Transverse colon (tissue), 3 donors: ENCODE measurements at regions not wholly inside any gene's neighbourhood (a gene's known extent, or its start where the extent isn't known, plus 50 kb on each side); places are given as distances from the start of the nearest gene placed in this dataset.

Experiments
- POLR2A ChIP-seq: fragments of 450-650 bp; IDR thresholded peaks from one replicate; pipeline ENCODE4 v1.6.1; 2016; ENCODE audit warnings: antibody characterized with exemption, mild to moderate bottlenecking, moderate library complexity
- TF ChIP-seq, protein P1 (sequence below), 5 experiments: fragments of 200-600 bp in 3 of 5; fragments of 450-650 bp in 2 of 5; sonication (generic) in 3 of 5; IDR thresholded peaks; 1 replicate in 2 of 5; 2 replicates in 3 of 5; pipeline ENCODE4 v1.5.1; 2016 to 2017; ENCODE audit warnings: antibody characterized with exemption in 5 of 5, inconsistent platforms in 3 of 5, mild to moderate bottlenecking in 2 of 5, moderate library complexity in 1 of 5

DNA sequence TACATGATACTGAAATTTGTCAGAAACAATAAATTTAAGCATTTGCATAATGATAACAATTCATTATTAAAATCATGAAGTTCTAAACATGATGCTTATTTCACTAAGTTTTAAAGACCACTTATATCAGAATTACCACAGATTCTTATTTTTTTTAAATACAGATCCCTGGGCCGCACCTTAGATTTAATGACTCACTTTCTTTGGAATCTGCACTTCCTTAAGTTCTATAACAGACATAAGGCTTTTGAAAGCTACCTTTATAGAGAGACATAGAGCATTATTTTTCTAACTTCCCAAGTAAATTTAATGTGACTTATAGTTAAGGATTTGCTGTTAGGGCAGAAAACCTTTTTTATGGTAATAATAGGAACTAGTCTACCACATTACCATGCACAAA lies 214.9 kb downstream of the IPMK start:
- TF ChIP-seq, protein P1, sequence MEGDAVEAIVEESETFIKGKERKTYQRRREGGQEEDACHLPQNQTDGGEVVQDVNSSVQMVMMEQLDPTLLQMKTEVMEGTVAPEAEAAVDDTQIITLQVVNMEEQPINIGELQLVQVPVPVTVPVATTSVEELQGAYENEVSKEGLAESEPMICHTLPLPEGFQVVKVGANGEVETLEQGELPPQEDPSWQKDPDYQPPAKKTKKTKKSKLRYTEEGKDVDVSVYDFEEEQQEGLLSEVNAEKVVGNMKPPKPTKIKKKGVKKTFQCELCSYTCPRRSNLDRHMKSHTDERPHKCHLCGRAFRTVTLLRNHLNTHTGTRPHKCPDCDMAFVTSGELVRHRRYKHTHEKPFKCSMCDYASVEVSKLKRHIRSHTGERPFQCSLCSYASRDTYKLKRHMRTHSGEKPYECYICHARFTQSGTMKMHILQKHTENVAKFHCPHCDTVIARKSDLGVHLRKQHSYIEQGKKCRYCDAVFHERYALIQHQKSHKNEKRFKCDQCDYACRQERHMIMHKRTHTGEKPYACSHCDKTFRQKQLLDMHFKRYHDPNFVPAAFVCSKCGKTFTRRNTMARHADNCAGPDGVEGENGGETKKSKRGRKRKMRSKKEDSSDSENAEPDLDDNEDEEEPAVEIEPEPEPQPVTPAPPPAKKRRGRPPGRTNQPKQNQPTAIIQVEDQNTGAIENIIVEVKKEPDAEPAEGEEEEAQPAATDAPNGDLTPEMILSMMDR (IDR thresholded peaks at IDR 0.05): no peak
- no peak for TF ChIP-seq POLR2A
